ENCODE measurements at regions not wholly inside any gene's neighbourhood (a gene's known extent, or its start where the extent isn't known, plus 50 kb on each side); places are given as distances from the start of the nearest gene placed in this dataset.

GRCh38 chrX:65878456-65878855 lies 161.4 kb downstream of the VSIG4 start:
- H3K79me2 ChIP-seq (ENCODE audit: insufficient read depth): no peaks in the 10 kb centered on the region
- 4% methylated on average over 1 of the region's 1 CpG for WGBS (ENCODE audit: low lambda C conversion rate)
- CTCF ChIA-PET: no interaction called here

DNA sequence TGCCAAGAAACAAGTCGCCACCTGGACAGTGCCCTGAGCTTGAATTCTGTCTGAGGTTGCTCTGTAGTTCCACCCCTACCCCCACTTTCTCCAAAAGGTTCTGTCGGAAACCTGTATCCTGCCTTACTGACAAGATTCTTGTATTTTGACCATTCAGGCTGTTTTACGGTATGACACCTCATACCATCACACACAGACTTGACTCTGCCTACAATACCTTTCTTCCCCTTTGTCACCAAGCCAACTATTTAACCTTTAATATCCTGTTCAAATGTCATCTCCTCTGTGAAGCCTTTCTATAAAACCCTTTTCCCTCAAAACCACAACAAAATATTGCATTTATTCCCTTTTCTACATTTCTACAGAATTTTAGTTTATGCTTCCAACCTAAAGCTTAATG lies 161.9 kb downstream of the VSIG4 start:
- Histone ChIP-seq H3K4me1 (ENCODE audit: control insufficient read depth in 1 of 2, insufficient read depth in 2 of 2, low read depth in 1 of 2, low read length in 1 of 2) (no peaks in the 10 kb centered on the region), H3K36me3 (replicated peaks in 1 of 2; ENCODE audit: control insufficient read depth in 1 of 2, insufficient read depth in 2 of 2, low read length in 1 of 2) (no peaks in the 10 kb centered on the region), H3K9me2 (no peaks in the 10 kb centered on the region), H3K4me2 (no peak overlapping the region), H3F3A (replicated peaks; ENCODE audit: insufficient read depth) (no peaks in the 10 kb centered on the region), H3K79me2 (ENCODE audit: insufficient read depth) (no peaks in the 10 kb centered on the region), H3K27me3 (ENCODE audit: insufficient read depth) (no peaks in the 10 kb centered on the region), H3K9me3 (no peaks in the 10 kb centered on the region), H3K4me3 (ENCODE audit: low read depth in 2 of 2, low read length in 1 of 2) (no peak overlapping the region), H3K9ac (no peak overlapping the region), H3K27ac (ENCODE audit: low read depth in 2 of 2, low read length in 1 of 2) (no peak overlapping the region), H4K20me1 (ENCODE audit: insufficient read depth) (no peaks in the 10 kb centered on the region), H2AFZ (ENCODE audit: low read depth) (no peak overlapping the region)
- ChIA-PET POLR2A (no interaction called here), CTCF (no interaction called here)
- 17% methylated on average over 3 of the region's 3 CpGs for WGBS (ENCODE audit: low lambda C conversion rate)
- DNase-seq: no peak
- TF ChIP-seq JUND (IDR thresholded peaks at IDR 0.05) (no peak), RXRA (IDR thresholded peaks at IDR 0.05; ENCODE audit: borderline replicate concordance, low read depth) (no peak), REST (IDR thresholded peaks at IDR 0.05; ENCODE audit: low read depth, low read length) (no peak), GABPA (IDR thresholded peaks at IDR 0.05; ENCODE audit: low read depth) (no peak), USF1 (IDR thresholded peaks at IDR 0.05; ENCODE audit: borderline replicate concordance, low read depth) (no peak), TAF1 (IDR thresholded peaks at IDR 0.05; ENCODE audit: borderline replicate concordance, low read depth, low read length) (no peak), FOSL2 (IDR thresholded peaks at IDR 0.05; ENCODE audit: borderline replicate concordance, low read depth) (no peak), NFIC (IDR thresholded peaks at IDR 0.05; ENCODE audit: borderline replicate concordance) (no peak), NRF1 (IDR thresholded peaks at IDR 0.05; ENCODE audit: low read depth, low read length) (no peak), EP300 (IDR thresholded peaks at IDR 0.05; ENCODE audit: borderline replicate concordance in 1 of 2, low read depth in 1 of 2, low read length in 1 of 2) (no peak), RFX5 (IDR thresholded peaks at IDR 0.05; ENCODE audit: low read length) (no peak), TEAD4 (IDR thresholded peaks at IDR 0.05; ENCODE audit: borderline replicate concordance, insufficient read depth) (no peak), POLR2AphosphoS5 (IDR thresholded peaks at IDR 0.05; ENCODE audit: low read depth, low read length) (no peak)
- TF ChIP-seq, protein P1, sequence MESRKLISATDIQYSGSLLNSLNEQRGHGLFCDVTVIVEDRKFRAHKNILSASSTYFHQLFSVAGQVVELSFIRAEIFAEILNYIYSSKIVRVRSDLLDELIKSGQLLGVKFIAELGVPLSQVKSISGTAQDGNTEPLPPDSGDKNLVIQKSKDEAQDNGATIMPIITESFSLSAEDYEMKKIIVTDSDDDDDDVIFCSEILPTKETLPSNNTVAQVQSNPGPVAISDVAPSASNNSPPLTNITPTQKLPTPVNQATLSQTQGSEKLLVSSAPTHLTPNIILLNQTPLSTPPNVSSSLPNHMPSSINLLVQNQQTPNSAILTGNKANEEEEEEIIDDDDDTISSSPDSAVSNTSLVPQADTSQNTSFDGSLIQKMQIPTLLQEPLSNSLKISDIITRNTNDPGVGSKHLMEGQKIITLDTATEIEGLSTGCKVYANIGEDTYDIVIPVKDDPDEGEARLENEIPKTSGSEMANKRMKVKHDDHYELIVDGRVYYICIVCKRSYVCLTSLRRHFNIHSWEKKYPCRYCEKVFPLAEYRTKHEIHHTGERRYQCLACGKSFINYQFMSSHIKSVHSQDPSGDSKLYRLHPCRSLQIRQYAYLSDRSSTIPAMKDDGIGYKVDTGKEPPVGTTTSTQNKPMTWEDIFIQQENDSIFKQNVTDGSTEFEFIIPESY (IDR thresholded peaks at IDR 0.05; ENCODE audit: borderline replicate concordance, low read depth): no peak
- TF ChIP-seq, protein P2, sequence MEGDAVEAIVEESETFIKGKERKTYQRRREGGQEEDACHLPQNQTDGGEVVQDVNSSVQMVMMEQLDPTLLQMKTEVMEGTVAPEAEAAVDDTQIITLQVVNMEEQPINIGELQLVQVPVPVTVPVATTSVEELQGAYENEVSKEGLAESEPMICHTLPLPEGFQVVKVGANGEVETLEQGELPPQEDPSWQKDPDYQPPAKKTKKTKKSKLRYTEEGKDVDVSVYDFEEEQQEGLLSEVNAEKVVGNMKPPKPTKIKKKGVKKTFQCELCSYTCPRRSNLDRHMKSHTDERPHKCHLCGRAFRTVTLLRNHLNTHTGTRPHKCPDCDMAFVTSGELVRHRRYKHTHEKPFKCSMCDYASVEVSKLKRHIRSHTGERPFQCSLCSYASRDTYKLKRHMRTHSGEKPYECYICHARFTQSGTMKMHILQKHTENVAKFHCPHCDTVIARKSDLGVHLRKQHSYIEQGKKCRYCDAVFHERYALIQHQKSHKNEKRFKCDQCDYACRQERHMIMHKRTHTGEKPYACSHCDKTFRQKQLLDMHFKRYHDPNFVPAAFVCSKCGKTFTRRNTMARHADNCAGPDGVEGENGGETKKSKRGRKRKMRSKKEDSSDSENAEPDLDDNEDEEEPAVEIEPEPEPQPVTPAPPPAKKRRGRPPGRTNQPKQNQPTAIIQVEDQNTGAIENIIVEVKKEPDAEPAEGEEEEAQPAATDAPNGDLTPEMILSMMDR (IDR thresholded peaks at IDR 0.05): no peak

More at GRCh38 chrX:65878456-65878855, 161.4 kb downstream of the VSIG4 start:
- POLR2A ChIA-PET: no interaction called here
- DNase-seq: no peak
- no peak for TF ChIP-seq TCF12 (IDR thresholded peaks at IDR 0.05)
- TF ChIP-seq SIN3A (IDR thresholded peaks at IDR 0.05; ENCODE audit: borderline replicate concordance, low read depth, low read length): no peak
- TF ChIP-seq MXI1 (IDR thresholded peaks at IDR 0.05; ENCODE audit: low read depth, low read length): no peak
- no peak for TF ChIP-seq RCOR1 (IDR thresholded peaks at IDR 0.05; ENCODE audit: low read length)
- TF ChIP-seq RFX5 (IDR thresholded peaks at IDR 0.05; ENCODE audit: low read length): no peak
- TF ChIP-seq, protein P3, sequence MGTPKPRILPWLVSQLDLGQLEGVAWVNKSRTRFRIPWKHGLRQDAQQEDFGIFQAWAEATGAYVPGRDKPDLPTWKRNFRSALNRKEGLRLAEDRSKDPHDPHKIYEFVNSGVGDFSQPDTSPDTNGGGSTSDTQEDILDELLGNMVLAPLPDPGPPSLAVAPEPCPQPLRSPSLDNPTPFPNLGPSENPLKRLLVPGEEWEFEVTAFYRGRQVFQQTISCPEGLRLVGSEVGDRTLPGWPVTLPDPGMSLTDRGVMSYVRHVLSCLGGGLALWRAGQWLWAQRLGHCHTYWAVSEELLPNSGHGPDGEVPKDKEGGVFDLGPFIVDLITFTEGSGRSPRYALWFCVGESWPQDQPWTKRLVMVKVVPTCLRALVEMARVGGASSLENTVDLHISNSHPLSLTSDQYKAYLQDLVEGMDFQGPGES (IDR thresholded peaks at IDR 0.05; ENCODE audit: low read depth, low read length): no peak
- no peak for TF ChIP-seq POLR2AphosphoS5 (IDR thresholded peaks at IDR 0.05; ENCODE audit: low read depth, low read length)
- TF ChIP-seq YY1 (IDR thresholded peaks at IDR 0.05; ENCODE audit: low read depth): no peak
- TF ChIP-seq GATA2 (CRISPR knock-in tag; IDR thresholded peaks at IDR 0.05): no peak
- TF ChIP-seq RAD21 (IDR thresholded peaks at IDR 0.05; ENCODE audit: low read length): no peak
- TF ChIP-seq ELF1 (IDR thresholded peaks at IDR 0.05): no peak
- no peak overlapping the region for H3K27ac ChIP-seq (ENCODE audit: low read depth in 2 of 2, low read length in 1 of 2)
- H2AFZ ChIP-seq (ENCODE audit: low read depth): no peak overlapping the region
- H3K9ac ChIP-seq: no peak overlapping the region
- no peaks in the 10 kb centered on the region for H4K20me1 ChIP-seq (ENCODE audit: insufficient read depth)
- no peak overlapping the region for H3K4me2 ChIP-seq
- no peaks in the 10 kb centered on the region for H3F3A ChIP-seq (replicated peaks; ENCODE audit: insufficient read depth)
- H3K9me3 ChIP-seq: no peaks in the 10 kb centered on the region
- no peaks in the 10 kb centered on the region for H3K27me3 ChIP-seq (ENCODE audit: insufficient read depth)
- no peaks in the 10 kb centered on the region for H3K4me1 ChIP-seq (ENCODE audit: control insufficient read depth in 1 of 2, insufficient read depth in 2 of 2, low read depth in 1 of 2, low read length in 1 of 2)
- H3K9me2 ChIP-seq: no peaks in the 10 kb centered on the region
- H3K4me3 ChIP-seq (ENCODE audit: low read depth in 2 of 2, low read length in 1 of 2): no peak overlapping the region
- no peaks in the 10 kb centered on the region for H3K36me3 ChIP-seq (replicated peaks in 1 of 2; ENCODE audit: control insufficient read depth in 1 of 2, insufficient read depth in 2 of 2, low read length in 1 of 2)
